HEK293 (cell line): ENCODE measurements at regions not wholly inside any gene's neighbourhood (a gene's known extent, or its start where the extent isn't known, plus 50 kb on each side); places are given as distances from the start of the nearest gene placed in this dataset.
A peak's percentile ranks its signal among the peaks of the same experiment; 100 is the strongest.

Source experiments
- CTCF ChIA-PET: fragments of 350-600 bp; formaldehyde crosslinking; extraction: SDS; loops from one replicate; lab custom pipeline; 2021; ENCODE audit warnings: antibody characterized with exemption; lab: Yijun Ruan, JAX
- POLR2A ChIA-PET: fragments of 300-600 bp; formaldehyde crosslinking; extraction: SDS; loops from one replicate; lab custom pipeline; 2020; ENCODE audit warnings: antibody characterized with exemption, inconsistent platforms; lab: Yijun Ruan, JAX
- H3K27ac ChIP-seq: fragments of 200-500 bp; sonication (Bioruptor generic); 2 replicates; pipeline ENCODE4 v1.5.1; 2014; ENCODE audit warnings: low read depth, low read length, control low read depth, inconsistent platforms; ENCODE audit errors: extremely low read depth
- H3K36me3 ChIP-seq, 2 experiments: fragments of 200-500 bp in 1 of 2; sonication (Bioruptor generic) in 1 of 2; 1 replicate in 1 of 2; 2 replicates in 1 of 2; pipeline ENCODE4 v1.5.1; 2014 to 2017; ENCODE audit warnings: inconsistent platforms in 2 of 2, low read length in 2 of 2; ENCODE audit not compliant: control insufficient read depth in 2 of 2, insufficient read depth in 1 of 2
- H3K4me1 ChIP-seq: fragments of 200-500 bp; sonication (Bioruptor generic); 2 replicates; pipeline ENCODE4 v1.5.1; 2014; ENCODE audit warnings: mild to moderate bottlenecking, low read length, inconsistent platforms; ENCODE audit not compliant: control insufficient read depth, insufficient read depth
- H3K4me3 ChIP-seq: 2 replicates; pipeline ENCODE4 v1.5.1; 2011; ENCODE audit warnings: low read depth, mild to moderate bottlenecking, control low read depth, low read length, moderate library complexity
- H3K9me3 ChIP-seq: fragments of 200-500 bp; sonication (Bioruptor generic); 2 replicates; pipeline ENCODE4 v1.5.1; 2014; ENCODE audit warnings: low read depth, low read length, inconsistent platforms; ENCODE audit not compliant: control insufficient read depth, insufficient read depth
- FEZF1 ChIP-seq: fragments of 450-650 bp; formaldehyde crosslinking; IDR thresholded peaks from 2 replicates; pipeline ENCODE4 v1.5.1; 2016; ENCODE audit warnings: missing biosample characterization, missing genetic modification characterization
- GLIS2 ChIP-seq: fragments of 450-650 bp; formaldehyde crosslinking; IDR thresholded peaks from 2 replicates; pipeline ENCODE4 v1.5.1; 2016; ENCODE audit warnings: missing biosample characterization, missing genetic modification characterization
- KLF8 ChIP-seq: fragments of 450-650 bp; formaldehyde crosslinking; IDR thresholded peaks from 2 replicates; pipeline ENCODE4 v1.5.1; 2016; ENCODE audit warnings: missing biosample characterization, missing genetic modification characterization
- YY1 ChIP-seq: fragments of 450-650 bp; formaldehyde crosslinking; IDR thresholded peaks from 2 replicates; pipeline ENCODE4 v1.5.1; 2018; ENCODE audit warnings: missing biosample characterization, missing genetic modification characterization
- ZBTB20 ChIP-seq: fragments of 450-650 bp; formaldehyde crosslinking; IDR thresholded peaks from 2 replicates; pipeline ENCODE4 v1.5.1; 2016; ENCODE audit warnings: missing biosample characterization, missing genetic modification characterization
- ZEB2 ChIP-seq: fragments of 450-650 bp; formaldehyde crosslinking; IDR thresholded peaks from 2 replicates; pipeline ENCODE4 v1.5.1; 2016; ENCODE audit warnings: missing biosample characterization, missing genetic modification characterization
- ZNF121 ChIP-seq: fragments of 450-650 bp; formaldehyde crosslinking; IDR thresholded peaks from 2 replicates; pipeline ENCODE4 v1.5.1; 2016; ENCODE audit warnings: missing biosample characterization, missing genetic modification characterization
- ZNF146 ChIP-seq: fragments of 450-650 bp; formaldehyde crosslinking; IDR thresholded peaks from 2 replicates; pipeline ENCODE4 v1.5.1; 2016; ENCODE audit warnings: missing biosample characterization, missing genetic modification characterization
- ZNF221 ChIP-seq: fragments of 450-650 bp; formaldehyde crosslinking; IDR thresholded peaks from 2 replicates; pipeline ENCODE4 v1.5.1; 2017; ENCODE audit warnings: missing biosample characterization, missing genetic modification characterization, borderline replicate concordance
- ZNF223 ChIP-seq: fragments of 450-650 bp; formaldehyde crosslinking; IDR thresholded peaks from 2 replicates; pipeline ENCODE4 v1.5.1; 2016; ENCODE audit warnings: missing biosample characterization, missing genetic modification characterization
- ZNF560 ChIP-seq: fragments of 450-650 bp; formaldehyde crosslinking; IDR thresholded peaks from 2 replicates; pipeline ENCODE4 v1.5.1; 2017; ENCODE audit warnings: missing biosample characterization, missing genetic modification characterization, borderline replicate concordance
- ZNF585B ChIP-seq: fragments of 450-650 bp; formaldehyde crosslinking; IDR thresholded peaks from 2 replicates; pipeline ENCODE4 v1.5.1; 2016; ENCODE audit warnings: missing biosample characterization, missing genetic modification characterization
- ZNF596 ChIP-seq: fragments of 450-650 bp; IDR thresholded peaks from 2 replicates; pipeline ENCODE4 v1.5.0; 2018; ENCODE audit warnings: missing biosample characterization, mild to moderate bottlenecking, missing genetic modification characterization, moderate library complexity
- ZNF621 ChIP-seq: fragments of 450-650 bp; formaldehyde crosslinking; IDR thresholded peaks from 2 replicates; pipeline ENCODE4 v1.5.1; 2017; ENCODE audit warnings: missing biosample characterization, missing genetic modification characterization
- ZXDB ChIP-seq: fragments of 450-650 bp; formaldehyde crosslinking; IDR thresholded peaks from 2 replicates; pipeline ENCODE4 v1.5.1; 2016; ENCODE audit warnings: missing biosample characterization, missing genetic modification characterization
- TF ChIP-seq, protein P1 (sequence below): fragments of 450-650 bp; formaldehyde crosslinking; conservative IDR thresholded peaks from 2 replicates; pipeline ENCODE4 v1.5.1; 2016; ENCODE audit warnings: low read depth, missing biosample characterization, missing genetic modification characterization
- TF ChIP-seq, protein P2 (sequence below): fragments of 450-650 bp; formaldehyde crosslinking; IDR thresholded peaks from 2 replicates; pipeline ENCODE4 v1.5.1; 2016; ENCODE audit warnings: missing biosample characterization, missing genetic modification characterization
- TF ChIP-seq, protein P3 (sequence below): fragments of 450-650 bp; IDR thresholded peaks from 2 replicates; pipeline ENCODE4 v1.5.1; 2018; ENCODE audit warnings: missing biosample characterization, mild to moderate bottlenecking, missing genetic modification characterization
- TF ChIP-seq, protein P4 (sequence below): fragments of 450-650 bp; formaldehyde crosslinking; IDR thresholded peaks from 2 replicates; pipeline ENCODE4 v1.5.1; 2016; ENCODE audit warnings: missing biosample characterization, missing genetic modification characterization
- TF ChIP-seq, protein P5 (sequence below): fragments of 450-650 bp; formaldehyde crosslinking; IDR thresholded peaks from 2 replicates; pipeline ENCODE4 v1.5.1; 2016; ENCODE audit warnings: missing biosample characterization, missing genetic modification characterization

DNA sequence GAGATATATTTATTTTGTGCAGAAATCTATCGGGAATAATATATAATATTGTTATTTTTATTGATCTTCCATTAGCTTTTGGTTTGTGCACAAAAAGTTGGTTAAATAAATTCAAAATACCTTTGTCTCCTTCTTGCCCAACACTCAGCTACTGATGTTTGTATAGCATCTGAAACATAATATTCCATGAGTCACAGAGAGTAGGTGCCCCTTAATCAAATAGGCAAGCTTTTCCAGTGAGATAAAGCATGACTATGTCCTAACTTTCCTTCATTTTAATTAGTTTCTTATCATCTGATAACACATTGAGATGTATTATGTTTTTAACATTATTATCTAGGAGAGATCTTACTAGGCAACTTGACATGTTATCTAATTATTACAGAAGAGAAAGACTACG is 432.2 kb downstream of the KIF20B start:
- Histone ChIP-seq H3K27ac (no peak overlapping the region), H3K9me3 (no peaks in the 10 kb centered on the region)
- CTCF ChIA-PET: interaction anchor here (0.6 to 1.0 kb wide), 3 partner anchors 12 to 105 kb away, joined by 3 read pairs; no protein-coding TSS in a partner anchor

DNA sequence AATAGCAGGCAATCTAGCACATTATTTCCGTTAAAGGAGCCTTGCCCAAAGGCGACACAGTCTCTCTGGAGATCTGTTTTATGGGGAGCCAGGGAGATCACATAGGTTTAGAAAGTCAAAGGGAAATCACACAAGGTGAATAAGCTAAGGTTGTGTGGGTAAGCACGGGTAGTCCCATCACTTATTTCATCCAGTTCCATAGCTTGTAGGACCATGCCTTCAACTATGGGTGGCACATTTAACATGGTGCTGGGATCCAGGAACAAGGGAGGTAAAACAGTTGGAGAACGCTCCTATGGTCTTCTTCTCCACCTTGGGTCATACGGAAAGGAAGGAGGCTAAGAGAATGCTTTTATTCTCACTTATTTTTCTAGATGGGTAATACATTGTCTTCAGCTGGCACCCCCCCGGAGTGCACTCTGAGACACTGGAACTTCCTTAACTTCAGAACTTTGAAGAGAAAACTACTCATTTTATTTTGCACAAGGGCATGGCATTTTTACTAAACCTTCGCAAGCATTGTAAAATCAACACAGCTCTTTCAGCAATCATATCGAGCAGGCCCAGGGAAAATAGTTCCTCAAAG is 435.4 kb downstream of the KIF20B start:
- H3K9me3 ChIP-seq: no peaks in the 10 kb centered on the region
- ChIA-PET CTCF (interaction anchor here (0.6 to 1.5 kb wide), 4 partner anchors 70 to 726 kb away, joined by 3 to 4 read pairs (median 4); no protein-coding TSS in a partner anchor), POLR2A (no interaction called here)
- no peak overlapping the region for H3K4me3 ChIP-seq
- no peaks in the 10 kb centered on the region for H3K36me3 ChIP-seq
- H3K4me1 ChIP-seq: no peaks in the 10 kb centered on the region
- no peak overlapping the region for H3K27ac ChIP-seq
- TF ChIP-seq ZNF585B (tag by site-specific recombination) (no peak), ZNF621 (tag by site-specific recombination) (no peak), KLF8 (peak; percentile 37; the same call in 1 of the 2 replicates), ZXDB (tag by site-specific recombination) (no peak)
- TF ChIP-seq, protein P1, sequence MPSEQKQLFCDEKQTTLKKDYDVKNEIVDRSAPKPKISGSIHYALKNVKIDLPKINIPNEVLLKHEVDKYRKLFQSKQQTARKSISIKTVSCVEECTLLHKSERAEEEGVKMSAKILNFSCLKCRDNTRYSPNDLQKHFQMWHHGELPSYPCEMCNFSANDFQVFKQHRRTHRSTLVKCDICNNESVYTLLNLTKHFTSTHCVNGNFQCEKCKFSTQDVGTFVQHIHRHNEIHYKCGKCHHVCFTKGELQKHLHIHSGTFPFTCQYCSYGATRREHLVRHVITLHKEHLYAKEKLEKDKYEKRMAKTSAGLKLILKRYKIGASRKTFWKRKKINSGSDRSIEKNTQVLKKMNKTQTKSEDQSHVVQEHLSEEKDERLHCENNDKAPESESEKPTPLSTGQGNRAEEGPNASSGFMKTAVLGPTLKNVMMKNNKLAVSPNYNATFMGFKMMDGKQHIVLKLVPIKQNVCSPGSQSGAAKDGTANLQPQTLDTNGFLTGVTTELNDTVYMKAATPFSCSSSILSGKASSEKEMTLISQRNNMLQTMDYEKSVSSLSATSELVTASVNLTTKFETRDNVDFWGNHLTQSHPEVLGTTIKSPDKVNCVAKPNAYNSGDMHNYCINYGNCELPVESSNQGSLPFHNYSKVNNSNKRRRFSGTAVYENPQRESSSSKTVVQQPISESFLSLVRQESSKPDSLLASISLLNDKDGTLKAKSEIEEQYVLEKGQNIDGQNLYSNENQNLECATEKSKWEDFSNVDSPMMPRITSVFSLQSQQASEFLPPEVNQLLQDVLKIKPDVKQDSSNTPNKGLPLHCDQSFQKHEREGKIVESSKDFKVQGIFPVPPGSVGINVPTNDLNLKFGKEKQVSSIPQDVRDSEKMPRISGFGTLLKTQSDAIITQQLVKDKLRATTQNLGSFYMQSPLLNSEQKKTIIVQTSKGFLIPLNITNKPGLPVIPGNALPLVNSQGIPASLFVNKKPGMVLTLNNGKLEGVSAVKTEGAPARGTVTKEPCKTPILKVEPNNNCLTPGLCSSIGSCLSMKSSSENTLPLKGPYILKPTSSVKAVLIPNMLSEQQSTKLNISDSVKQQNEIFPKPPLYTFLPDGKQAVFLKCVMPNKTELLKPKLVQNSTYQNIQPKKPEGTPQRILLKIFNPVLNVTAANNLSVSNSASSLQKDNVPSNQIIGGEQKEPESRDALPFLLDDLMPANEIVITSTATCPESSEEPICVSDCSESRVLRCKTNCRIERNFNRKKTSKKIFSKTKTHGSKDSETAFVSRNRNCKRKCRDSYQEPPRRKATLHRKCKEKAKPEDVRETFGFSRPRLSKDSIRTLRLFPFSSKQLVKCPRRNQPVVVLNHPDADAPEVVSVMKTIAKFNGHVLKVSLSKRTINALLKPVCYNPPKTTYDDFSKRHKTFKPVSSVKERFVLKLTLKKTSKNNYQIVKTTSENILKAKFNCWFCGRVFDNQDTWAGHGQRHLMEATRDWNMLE (tag by site-specific recombination): peak; percentile 35; the same call in 1 of the 2 replicates
- TF ChIP-seq, protein P2, sequence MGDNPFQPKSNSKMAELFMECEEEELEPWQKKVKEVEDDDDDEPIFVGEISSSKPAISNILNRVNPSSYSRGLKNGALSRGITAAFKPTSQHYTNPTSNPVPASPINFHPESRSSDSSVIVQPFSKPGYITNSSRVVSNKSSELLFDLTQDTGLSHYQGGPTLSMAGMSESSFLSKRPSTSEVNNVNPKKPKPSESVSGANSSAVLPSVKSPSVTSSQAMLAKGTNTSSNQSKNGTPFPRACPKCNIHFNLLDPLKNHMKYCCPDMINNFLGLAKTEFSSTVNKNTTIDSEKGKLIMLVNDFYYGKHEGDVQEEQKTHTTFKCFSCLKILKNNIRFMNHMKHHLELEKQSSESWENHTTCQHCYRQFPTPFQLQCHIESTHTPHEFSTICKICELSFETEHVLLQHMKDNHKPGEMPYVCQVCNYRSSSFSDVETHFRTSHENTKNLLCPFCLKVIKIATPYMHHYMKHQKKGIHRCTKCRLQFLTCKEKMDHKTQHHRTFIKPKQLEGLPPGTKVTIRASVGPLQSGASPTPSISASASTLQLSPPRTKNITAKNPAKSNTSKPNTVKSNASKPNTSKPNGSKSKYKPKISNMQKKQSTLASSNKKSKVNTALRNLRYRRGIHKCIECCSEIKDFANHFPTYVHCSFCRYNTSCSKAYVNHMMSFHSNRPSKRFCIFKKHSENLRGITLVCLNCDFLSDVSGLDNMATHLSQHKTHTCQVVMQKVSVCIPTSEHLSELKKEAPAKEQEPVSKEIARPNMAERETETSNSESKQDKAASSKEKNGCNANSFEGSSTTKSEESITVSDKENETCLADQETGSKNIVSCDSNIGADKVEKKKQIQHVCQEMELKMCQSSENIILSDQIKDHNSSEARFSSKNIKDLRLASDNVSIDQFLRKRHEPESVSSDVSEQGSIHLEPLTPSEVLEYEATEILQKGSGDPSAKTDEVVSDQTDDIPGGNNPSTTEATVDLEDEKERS (tag by site-specific recombination): peak; percentile 100

More for the DNA sequence above, 432.2 kb downstream of the KIF20B start:
- no peaks in the 10 kb centered on the region for H3K4me1 ChIP-seq
- no peaks in the 10 kb centered on the region for H3K36me3 ChIP-seq
- no peak overlapping the region for H3K4me3 ChIP-seq
- TF ChIP-seq, protein P3, sequence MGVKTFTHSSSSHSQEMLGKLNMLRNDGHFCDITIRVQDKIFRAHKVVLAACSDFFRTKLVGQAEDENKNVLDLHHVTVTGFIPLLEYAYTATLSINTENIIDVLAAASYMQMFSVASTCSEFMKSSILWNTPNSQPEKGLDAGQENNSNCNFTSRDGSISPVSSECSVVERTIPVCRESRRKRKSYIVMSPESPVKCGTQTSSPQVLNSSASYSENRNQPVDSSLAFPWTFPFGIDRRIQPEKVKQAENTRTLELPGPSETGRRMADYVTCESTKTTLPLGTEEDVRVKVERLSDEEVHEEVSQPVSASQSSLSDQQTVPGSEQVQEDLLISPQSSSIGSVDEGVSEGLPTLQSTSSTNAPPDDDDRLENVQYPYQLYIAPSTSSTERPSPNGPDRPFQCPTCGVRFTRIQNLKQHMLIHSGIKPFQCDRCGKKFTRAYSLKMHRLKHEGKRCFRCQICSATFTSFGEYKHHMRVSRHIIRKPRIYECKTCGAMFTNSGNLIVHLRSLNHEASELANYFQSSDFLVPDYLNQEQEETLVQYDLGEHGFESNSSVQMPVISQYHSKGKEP (tag by site-specific recombination): no peak
- TF ChIP-seq ZNF146: no peak
- TF ChIP-seq, protein P4, sequence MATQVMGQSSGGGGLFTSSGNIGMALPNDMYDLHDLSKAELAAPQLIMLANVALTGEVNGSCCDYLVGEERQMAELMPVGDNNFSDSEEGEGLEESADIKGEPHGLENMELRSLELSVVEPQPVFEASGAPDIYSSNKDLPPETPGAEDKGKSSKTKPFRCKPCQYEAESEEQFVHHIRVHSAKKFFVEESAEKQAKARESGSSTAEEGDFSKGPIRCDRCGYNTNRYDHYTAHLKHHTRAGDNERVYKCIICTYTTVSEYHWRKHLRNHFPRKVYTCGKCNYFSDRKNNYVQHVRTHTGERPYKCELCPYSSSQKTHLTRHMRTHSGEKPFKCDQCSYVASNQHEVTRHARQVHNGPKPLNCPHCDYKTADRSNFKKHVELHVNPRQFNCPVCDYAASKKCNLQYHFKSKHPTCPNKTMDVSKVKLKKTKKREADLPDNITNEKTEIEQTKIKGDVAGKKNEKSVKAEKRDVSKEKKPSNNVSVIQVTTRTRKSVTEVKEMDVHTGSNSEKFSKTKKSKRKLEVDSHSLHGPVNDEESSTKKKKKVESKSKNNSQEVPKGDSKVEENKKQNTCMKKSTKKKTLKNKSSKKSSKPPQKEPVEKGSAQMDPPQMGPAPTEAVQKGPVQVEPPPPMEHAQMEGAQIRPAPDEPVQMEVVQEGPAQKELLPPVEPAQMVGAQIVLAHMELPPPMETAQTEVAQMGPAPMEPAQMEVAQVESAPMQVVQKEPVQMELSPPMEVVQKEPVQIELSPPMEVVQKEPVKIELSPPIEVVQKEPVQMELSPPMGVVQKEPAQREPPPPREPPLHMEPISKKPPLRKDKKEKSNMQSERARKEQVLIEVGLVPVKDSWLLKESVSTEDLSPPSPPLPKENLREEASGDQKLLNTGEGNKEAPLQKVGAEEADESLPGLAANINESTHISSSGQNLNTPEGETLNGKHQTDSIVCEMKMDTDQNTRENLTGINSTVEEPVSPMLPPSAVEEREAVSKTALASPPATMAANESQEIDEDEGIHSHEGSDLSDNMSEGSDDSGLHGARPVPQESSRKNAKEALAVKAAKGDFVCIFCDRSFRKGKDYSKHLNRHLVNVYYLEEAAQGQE (tag by site-specific recombination): no peak
- no peak for TF ChIP-seq ZNF121 (tag by site-specific recombination)
- no peak for TF ChIP-seq ZNF223
- no peak for TF ChIP-seq ZEB2
- no peak for TF ChIP-seq FEZF1 (tag by site-specific recombination)
- no peak for TF ChIP-seq ZNF221 (tag by site-specific recombination)
- no peak for TF ChIP-seq ZNF596
- TF ChIP-seq ZBTB20 (tag by site-specific recombination): no peak
- TF ChIP-seq GLIS2 (tag by site-specific recombination): no peak
- TF ChIP-seq, protein P5, sequence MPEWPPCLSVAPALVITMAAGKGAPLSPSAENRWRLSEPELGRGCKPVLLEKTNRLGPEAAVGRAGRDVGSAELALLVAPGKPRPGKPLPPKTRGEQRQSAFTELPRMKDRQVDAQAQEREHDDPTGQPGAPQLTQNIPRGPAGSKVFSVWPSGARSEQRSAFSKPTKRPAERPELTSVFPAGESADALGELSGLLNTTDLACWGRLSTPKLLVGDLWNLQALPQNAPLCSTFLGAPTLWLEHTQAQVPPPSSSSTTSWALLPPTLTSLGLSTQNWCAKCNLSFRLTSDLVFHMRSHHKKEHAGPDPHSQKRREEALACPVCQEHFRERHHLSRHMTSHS: no peak
- TF ChIP-seq ZNF560 (tag by site-specific recombination): no peak
- TF ChIP-seq YY1 (tag by site-specific recombination): no peak
- POLR2A ChIA-PET: no interaction called here
